Amniotic epithelial cell (primary cell): ENCODE measurements at regions not wholly inside any gene's neighbourhood (a gene's known extent, or its start where the extent isn't known, plus 50 kb on each side); places are given as distances from the start of the nearest gene placed in this dataset.

Experiments used
- DNase-seq: peaks from one replicate; pipeline ENCODE4 v3.0.0-alpha.2; 2010; ENCODE audit warnings: low read depth

- DNase-seq = no peak
Observed at GRCh38 chr16:85424260-85425073, 188.7 kb upstream of the GSE1 start.

GRCh38 chr16:85425074-85425662 is 188.0 kb upstream of the GSE1 start:
- DNase-seq = no peak

- DNase-seq = no peak
Observed at GRCh38 chr16:85426806-85427205, 186.3 kb upstream of the GSE1 start.

GRCh38 chr16:85428168-85428898 is 184.8 kb upstream of the GSE1 start:
- DNase-seq = no peak

GRCh38 chr16:85428899-85429775 is 184.0 kb upstream of the GSE1 start:
- no peak for DNase-seq

- DNase-seq = peak; percentile 74
Observed at GRCh38 chr16:85429776-85430522, 183.2 kb upstream of the GSE1 start.

- no peak for DNase-seq
Observed at GRCh38 chr16:85430523-85431421, 182.3 kb upstream of the GSE1 start.

- DNase-seq = no peak
Observed at GRCh38 chr16:85431431-85432124, 181.5 kb upstream of the GSE1 start.

GRCh38 chr16:85432606-85433005 is 180.5 kb upstream of the GSE1 start:
- no peak for DNase-seq

GRCh38 chr16:85433477-85433876 is 179.6 kb upstream of the GSE1 start:
- DNase-seq = no peak

- no peak for DNase-seq
Observed at GRCh38 chr16:85435286-85435685, 177.8 kb upstream of the GSE1 start.

GRCh38 chr16:85435700-85436099 is 177.4 kb upstream of the GSE1 start:
- no peak for DNase-seq

- DNase-seq = no peak
Observed at GRCh38 chr16:85436207-85436606, 176.9 kb upstream of the GSE1 start.

GRCh38 chr16:85436636-85437165 is 176.4 kb upstream of the GSE1 start:
- DNase-seq = peak; percentile 61

- peak; percentile 52 for DNase-seq
Observed at GRCh38 chr16:85437166-85438052, 175.7 kb upstream of the GSE1 start.

GRCh38 chr16:85438981-85439685 is 174.0 kb upstream of the GSE1 start:
- no peak for DNase-seq

GRCh38 chr16:85440744-85441143 is 172.4 kb upstream of the GSE1 start:
- DNase-seq = no peak
